HEK293T (cell line): ENCODE measurements at regions not wholly inside any gene's neighbourhood (a gene's known extent, or its start where the extent isn't known, plus 50 kb on each side); places are given as distances from the start of the nearest gene placed in this dataset.

ENCODE experiments used
- CTCF ChIA-PET: fragments of 350-600 bp; formaldehyde crosslinking; extraction: SDS; loops from one replicate; lab custom pipeline; 2021; ENCODE audit warnings: antibody characterized with exemption, inconsistent platforms; lab: Yijun Ruan, JAX
- POLR2A ChIA-PET: fragments of 350-600 bp; formaldehyde crosslinking; extraction: SDS; loops from one replicate; lab custom pipeline; 2020; ENCODE audit warnings: antibody characterized with exemption, inconsistent platforms; lab: Yijun Ruan, JAX
- DNase-seq: peaks from one replicate; pipeline ENCODE4 v3.0.0; 2012; ENCODE audit warnings: mixed read lengths; ENCODE audit errors: extremely low spot score
- ARNT ChIP-seq: fragments of 450-650 bp; IDR thresholded peaks from 2 replicates; pipeline ENCODE4 v1.6.1; 2017; ENCODE audit warnings: mild to moderate bottlenecking
- BHLHE40 ChIP-seq: fragments of 450-650 bp; IDR thresholded peaks from 2 replicates; pipeline ENCODE4 v1.6.1; 2016; ENCODE audit warnings: mild to moderate bottlenecking, moderate library complexity, borderline replicate concordance
- CTBP1 ChIP-seq: fragments of 450-650 bp; IDR thresholded peaks from 2 replicates; pipeline ENCODE4 v1.6.1; 2016; ENCODE audit warnings: borderline replicate concordance
- ELF4 ChIP-seq: fragments of 450-650 bp; IDR thresholded peaks from 2 replicates; pipeline ENCODE4 v1.6.1; 2017; ENCODE audit warnings: antibody characterized with exemption
- FOXA1 ChIP-seq: fragments of 450-650 bp; IDR thresholded peaks from 2 replicates; pipeline ENCODE4 v1.6.1; 2016; ENCODE audit warnings: mild to moderate bottlenecking
- FOXK2 ChIP-seq: fragments of 450-650 bp; IDR thresholded peaks from 2 replicates; pipeline ENCODE4 v1.6.1; 2016; ENCODE audit warnings: mild to moderate bottlenecking
- FOXM1 ChIP-seq: fragments of 450-650 bp; IDR thresholded peaks from 2 replicates; pipeline ENCODE4 v1.6.1; 2017; ENCODE audit warnings: mild to moderate bottlenecking, borderline replicate concordance
- HDGF ChIP-seq: fragments of 450-650 bp; IDR thresholded peaks from 2 replicates; pipeline ENCODE4 v1.6.1; 2017; ENCODE audit warnings: antibody characterized with exemption, borderline replicate concordance
- L3MBTL2 ChIP-seq: fragments of 450-650 bp; conservative IDR thresholded peaks from 2 replicates; pipeline ENCODE4 v1.6.1; 2016; ENCODE audit warnings: mild to moderate bottlenecking
- LEF1 ChIP-seq: fragments of 450-650 bp; IDR thresholded peaks from 2 replicates; pipeline ENCODE4 v1.6.1; 2017; ENCODE audit warnings: mild to moderate bottlenecking, borderline replicate concordance
- NFRKB ChIP-seq: fragments of 450-650 bp; IDR thresholded peaks from 2 replicates; pipeline ENCODE4 v1.6.1; 2016; ENCODE audit warnings: mild to moderate bottlenecking, moderate library complexity
- PKNOX1 ChIP-seq: fragments of 450-650 bp; IDR thresholded peaks from 2 replicates; pipeline ENCODE4 v1.6.1; 2016
- SP1 ChIP-seq: fragments of 450-650 bp; IDR thresholded peaks from 2 replicates; pipeline ENCODE4 v1.6.1; 2017
- SUZ12 ChIP-seq: fragments of 450-650 bp; IDR thresholded peaks from 2 replicates; pipeline ENCODE4 v1.6.1; 2016; ENCODE audit warnings: mild to moderate bottlenecking
- TARDBP ChIP-seq: fragments of 450-650 bp; IDR thresholded peaks from 2 replicates; pipeline ENCODE4 v1.6.1; 2016
- ZNF384 ChIP-seq: fragments of 450-650 bp; IDR thresholded peaks from 2 replicates; pipeline ENCODE4 v1.6.1; 2016

GRCh38 chr2:18934886-18935285 is 345.5 kb upstream of the NT5C1B start:
- ChIA-PET CTCF (no interaction called here), POLR2A (no interaction called here)
- DNase-seq, result no peak
- no peak for TF ChIP-seq LEF1
- TF ChIP-seq NFRKB, result no peak
- TF ChIP-seq FOXM1, result no peak
- TF ChIP-seq ELF4, result no peak
- TF ChIP-seq FOXK2, result no peak
- TF ChIP-seq TARDBP, result no peak
- no peak for TF ChIP-seq HDGF
- no peak for TF ChIP-seq ARNT
- TF ChIP-seq ZNF384, result no peak
- TF ChIP-seq SUZ12, result no peak
- no peak for TF ChIP-seq L3MBTL2
- no peak for TF ChIP-seq CTBP1
- no peak for TF ChIP-seq PKNOX1
- no peak for TF ChIP-seq BHLHE40
- TF ChIP-seq FOXA1, result no peak
- no peak for TF ChIP-seq SP1

GRCh38 chr2:18932853-18933252 is 343.5 kb upstream of the NT5C1B start:
- no peak for TF ChIP-seq NFRKB
- TF ChIP-seq BHLHE40, result no peak
- TF ChIP-seq FOXA1, result no peak
- no peak for TF ChIP-seq ZNF384
- no peak for TF ChIP-seq HDGF
- no peak for TF ChIP-seq FOXM1
- no peak for TF ChIP-seq ELF4
- TF ChIP-seq TARDBP, result no peak
- ChIA-PET POLR2A (no interaction called here), CTCF (no interaction called here)
- DNase-seq, result no peak

- TF ChIP-seq NFRKB (no peak), FOXA1 (no peak), CTBP1 (no peak), FOXM1 (no peak), FOXK2 (no peak), ELF4 (no peak), HDGF (no peak), PKNOX1 (no peak), L3MBTL2 (no peak), SP1 (no peak), TARDBP (no peak)
- POLR2A ChIA-PET, result no interaction called here
- CTCF ChIA-PET, result no interaction called here
Measured at GRCh38 chr2:18930971-18931370, 341.6 kb upstream of the NT5C1B start.

GRCh38 chr2:18927525-18928232 is 338.3 kb upstream of the NT5C1B start:
- ChIA-PET CTCF (no interaction called here), POLR2A (no interaction called here)
- TF ChIP-seq TARDBP (no peak), NFRKB (no peak), SUZ12 (no peak), PKNOX1 (no peak), HDGF (no peak), ARNT (no peak), FOXK2 (no peak), L3MBTL2 (no peak), LEF1 (no peak), SP1 (no peak), BHLHE40 (no peak), CTBP1 (no peak), FOXA1 (no peak), ELF4 (no peak), FOXM1 (no peak), ZNF384 (no peak)

More at GRCh38 chr2:18930971-18931370, 341.6 kb upstream of the NT5C1B start:
- no peak for DNase-seq

GRCh38 chr2:18926631-18927524 is 337.5 kb upstream of the NT5C1B start:
- CTCF ChIA-PET, result no interaction called here
- DNase-seq, result no peak
- no peak for TF ChIP-seq BHLHE40
- POLR2A ChIA-PET, result no interaction called here

More at GRCh38 chr2:18927525-18928232, 338.3 kb upstream of the NT5C1B start:
- DNase-seq, result no peak

GRCh38 chr2:18925296-18925695 is 335.9 kb upstream of the NT5C1B start:
- POLR2A ChIA-PET, result no interaction called here

More at GRCh38 chr2:18925296-18925695, 335.9 kb upstream of the NT5C1B start:
- TF ChIP-seq ELF4 (no peak), BHLHE40 (no peak), TARDBP (no peak), ARNT (no peak), SUZ12 (no peak), PKNOX1 (no peak), HDGF (no peak), SP1 (no peak), FOXA1 (no peak), LEF1 (no peak)
- DNase-seq, result no peak
- CTCF ChIA-PET, result interaction anchor here (0.7 kb wide), 1 partner anchor 311 kb away, joined by 3 read pairs; no protein-coding TSS in a partner anchor
